HL-60 (cell line): ENCODE measurements at regions not wholly inside any gene's neighbourhood (a gene's known extent, or its start where the extent isn't known, plus 50 kb on each side); places are given as distances from the start of the nearest gene placed in this dataset.

ENCODE experiments used
- GABPA ChIP-seq: IDR thresholded peaks from 2 replicates; pipeline ENCODE4 v1.6.1; 2012; ENCODE audit warnings: low read depth
- POLR2AphosphoS5 ChIP-seq: IDR thresholded peaks from 2 replicates; pipeline ENCODE4 v1.6.1; 2012; ENCODE audit warnings: low read depth
- REST ChIP-seq: IDR thresholded peaks from 2 replicates; pipeline ENCODE4 v1.6.1; 2012; ENCODE audit warnings: low read depth; ENCODE audit not compliant: insufficient replicate concordance
- TF ChIP-seq, protein P1 (sequence below): IDR thresholded peaks from one replicate; pipeline ENCODE4 v1.5.1; 2011; ENCODE audit warnings: low read length, control low read depth, inconsistent platforms; ENCODE audit not compliant: insufficient read depth

DNA sequence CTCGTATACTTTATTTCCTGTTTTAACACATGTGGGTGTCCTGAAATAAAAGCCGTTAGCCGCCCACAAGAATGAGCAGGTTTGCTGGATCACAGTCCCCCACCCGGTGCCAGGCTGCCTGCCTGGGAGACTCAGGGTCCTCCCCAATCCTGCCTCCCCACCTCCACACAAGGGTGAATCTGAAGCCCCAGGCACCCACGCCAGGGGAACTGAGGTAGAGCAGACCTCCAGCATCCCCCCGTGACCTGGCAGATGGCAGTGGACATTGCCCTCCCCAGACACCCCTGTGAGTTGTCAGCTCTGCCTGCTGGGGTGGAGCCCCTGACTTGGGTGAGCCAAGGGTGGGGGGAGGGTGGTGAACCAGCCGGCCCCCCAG is 114.8 kb downstream of the METRNL start:
- TF ChIP-seq, protein P1, sequence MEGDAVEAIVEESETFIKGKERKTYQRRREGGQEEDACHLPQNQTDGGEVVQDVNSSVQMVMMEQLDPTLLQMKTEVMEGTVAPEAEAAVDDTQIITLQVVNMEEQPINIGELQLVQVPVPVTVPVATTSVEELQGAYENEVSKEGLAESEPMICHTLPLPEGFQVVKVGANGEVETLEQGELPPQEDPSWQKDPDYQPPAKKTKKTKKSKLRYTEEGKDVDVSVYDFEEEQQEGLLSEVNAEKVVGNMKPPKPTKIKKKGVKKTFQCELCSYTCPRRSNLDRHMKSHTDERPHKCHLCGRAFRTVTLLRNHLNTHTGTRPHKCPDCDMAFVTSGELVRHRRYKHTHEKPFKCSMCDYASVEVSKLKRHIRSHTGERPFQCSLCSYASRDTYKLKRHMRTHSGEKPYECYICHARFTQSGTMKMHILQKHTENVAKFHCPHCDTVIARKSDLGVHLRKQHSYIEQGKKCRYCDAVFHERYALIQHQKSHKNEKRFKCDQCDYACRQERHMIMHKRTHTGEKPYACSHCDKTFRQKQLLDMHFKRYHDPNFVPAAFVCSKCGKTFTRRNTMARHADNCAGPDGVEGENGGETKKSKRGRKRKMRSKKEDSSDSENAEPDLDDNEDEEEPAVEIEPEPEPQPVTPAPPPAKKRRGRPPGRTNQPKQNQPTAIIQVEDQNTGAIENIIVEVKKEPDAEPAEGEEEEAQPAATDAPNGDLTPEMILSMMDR, result no peak
- TF ChIP-seq POLR2AphosphoS5, result no peak
- TF ChIP-seq REST, result no peak
- TF ChIP-seq GABPA, result no peak
